Activated T-cell treated with anti-CD3 and anti-CD28 coated beads, Interleukin-2, amount 50 U/mL, for 24 hours (primary cell): ENCODE measurements at regions not wholly inside any gene's neighbourhood (a gene's known extent, or its start where the extent isn't known, plus 50 kb on each side); places are given as distances from the start of the nearest gene placed in this dataset.

Source experiments
- DNase-seq: peaks from one replicate; pipeline ENCODE4 v3.0.0-alpha.2; 2020
- H3K27ac Mint-ChIP-seq: 2 replicates; pipeline ENCODE4 v1.8.0; 2020; ENCODE audit warnings: mild to moderate bottlenecking, mixed read lengths
- H3K27me3 Mint-ChIP-seq: 2 replicates; pipeline ENCODE4 v1.8.0; 2020; ENCODE audit warnings: mixed read lengths
- H3K36me3 Mint-ChIP-seq: 2 replicates; pipeline ENCODE4 v1.8.0; 2020; ENCODE audit warnings: low read depth, mixed read lengths
- H3K4me1 Mint-ChIP-seq: 2 replicates; pipeline ENCODE4 v1.8.0; 2020; ENCODE audit warnings: low read depth, mixed read lengths
- H3K4me3 Mint-ChIP-seq: 2 replicates; pipeline ENCODE4 v1.8.0; 2020; ENCODE audit warnings: mild to moderate bottlenecking, moderate library complexity, mixed read lengths
- H3K9me3 Mint-ChIP-seq: 2 replicates; pipeline ENCODE4 v1.8.0; 2020; ENCODE audit warnings: mixed read lengths

- peaks cover 11% of the 10 kb centered on the region for H3K4me1 Mint-ChIP-seq
- H3K27me3 Mint-ChIP-seq: no peaks in the 10 kb centered on the region
- H3K27ac Mint-ChIP-seq: peak overlapping the region; percentile 87
- DNase-seq: no peak
- H3K4me3 Mint-ChIP-seq: no peak overlapping the region
- peaks cover 26% of the 10 kb centered on the region for H3K9me3 Mint-ChIP-seq
- peaks cover 99% of the 10 kb centered on the region for H3K36me3 Mint-ChIP-seq
Observed at GRCh38 chr7:130865408-130866236, 131.6 kb upstream of the KLF14 start.

GRCh38 chr7:130867039-130867438, 133.0 kb upstream of the KLF14 start:
- no peak for DNase-seq
- Mint-ChIP-seq H3K4me3 (no peak overlapping the region), H3K36me3 (peaks cover 99% of the 10 kb centered on the region), H3K4me1 (peaks cover 14% of the 10 kb centered on the region), H3K27ac (peak overlapping the region; percentile 87), H3K9me3 (peaks cover 15% of the 10 kb centered on the region), H3K27me3 (no peaks in the 10 kb centered on the region)

- Mint-ChIP-seq H3K27me3 (no peaks in the 10 kb centered on the region), H3K9me3 (peaks cover 11% of the 10 kb centered on the region), H3K36me3 (peaks cover 99% of the 10 kb centered on the region), H3K4me3 (no peak overlapping the region), H3K27ac (peak overlapping the region; percentile 87), H3K4me1 (peaks cover 18% of the 10 kb centered on the region)
- no peak for DNase-seq
Observed at GRCh38 chr7:130867581-130868136, 133.7 kb upstream of the KLF14 start.

- H3K27me3 Mint-ChIP-seq: no peaks in the 10 kb centered on the region
- peak overlapping the region; percentile 87 for H3K27ac Mint-ChIP-seq
- no peak for DNase-seq
- H3K9me3 Mint-ChIP-seq: peaks cover 9% of the 10 kb centered on the region
- H3K4me1 Mint-ChIP-seq: peaks cover 22% of the 10 kb centered on the region
- no peak overlapping the region for H3K4me3 Mint-ChIP-seq
- peaks cover 99% of the 10 kb centered on the region for H3K36me3 Mint-ChIP-seq
Observed at GRCh38 chr7:130868139-130868538, 134.1 kb upstream of the KLF14 start.

- Mint-ChIP-seq H3K36me3 (peaks cover 99% of the 10 kb centered on the region), H3K4me3 (no peak overlapping the region), H3K9me3 (no peaks in the 10 kb centered on the region), H3K4me1 (peaks cover 38% of the 10 kb centered on the region), H3K27ac (peak overlapping the region; percentile 88), H3K27me3 (no peaks in the 10 kb centered on the region)
- DNase-seq: no peak
Observed at GRCh38 chr7:130869918-130870317, 135.9 kb upstream of the KLF14 start.

GRCh38 chr7:130872341-130872740, 138.3 kb upstream of the KLF14 start:
- Mint-ChIP-seq H3K27me3 (no peaks in the 10 kb centered on the region), H3K4me3 (no peak overlapping the region), H3K36me3 (peaks cover 98% of the 10 kb centered on the region), H3K27ac (peak overlapping the region; percentile 86), H3K4me1 (peaks cover 51% of the 10 kb centered on the region), H3K9me3 (no peaks in the 10 kb centered on the region)
- DNase-seq: peak; percentile 65

GRCh38 chr7:130872756-130873448, 138.9 kb upstream of the KLF14 start:
- no peaks in the 10 kb centered on the region for H3K27me3 Mint-ChIP-seq
- peak; percentile 54 for DNase-seq
- H3K4me3 Mint-ChIP-seq: no peak overlapping the region
- H3K36me3 Mint-ChIP-seq: peaks cover 98% of the 10 kb centered on the region
- peak overlapping the region; percentile 86 for H3K27ac Mint-ChIP-seq
- peaks cover 55% of the 10 kb centered on the region for H3K4me1 Mint-ChIP-seq
- H3K9me3 Mint-ChIP-seq: no peaks in the 10 kb centered on the region

- Mint-ChIP-seq H3K27ac (peak overlapping the region; percentile 86), H3K9me3 (no peaks in the 10 kb centered on the region), H3K4me3 (no peak overlapping the region), H3K4me1 (peaks cover 59% of the 10 kb centered on the region), H3K36me3 (peaks cover 96% of the 10 kb centered on the region), H3K27me3 (no peaks in the 10 kb centered on the region)
- peak; percentile 47 for DNase-seq
Observed at GRCh38 chr7:130874071-130874915, 140.3 kb upstream of the KLF14 start.

GRCh38 chr7:130875265-130875741, 141.3 kb upstream of the KLF14 start:
- peaks cover 95% of the 10 kb centered on the region for H3K36me3 Mint-ChIP-seq

GRCh38 chr7:130875901-130876300, 141.9 kb upstream of the KLF14 start:
- H3K4me3 Mint-ChIP-seq: no peak overlapping the region
- peak overlapping the region; percentile 80 for H3K27ac Mint-ChIP-seq

More at GRCh38 chr7:130875265-130875741, 141.3 kb upstream of the KLF14 start:
- Mint-ChIP-seq H3K9me3 (no peaks in the 10 kb centered on the region), H3K4me1 (peaks cover 59% of the 10 kb centered on the region), H3K4me3 (peak overlapping the region; percentile 15), H3K27me3 (no peaks in the 10 kb centered on the region), H3K27ac (peak overlapping the region; percentile 86)
- peak; percentile 67 for DNase-seq

GRCh38 chr7:130877236-130877990, 143.4 kb upstream of the KLF14 start:
- no peak overlapping the region for H3K4me3 Mint-ChIP-seq
- H3K4me1 Mint-ChIP-seq: peaks cover 71% of the 10 kb centered on the region
- no peak for DNase-seq
- peak overlapping the region; percentile 72 for H3K27ac Mint-ChIP-seq
- H3K27me3 Mint-ChIP-seq: no peaks in the 10 kb centered on the region
- H3K36me3 Mint-ChIP-seq: peaks cover 95% of the 10 kb centered on the region
- no peaks in the 10 kb centered on the region for H3K9me3 Mint-ChIP-seq

More at GRCh38 chr7:130875901-130876300, 141.9 kb upstream of the KLF14 start:
- peaks cover 60% of the 10 kb centered on the region for H3K4me1 Mint-ChIP-seq
- H3K9me3 Mint-ChIP-seq: no peaks in the 10 kb centered on the region
- no peak for DNase-seq
- no peaks in the 10 kb centered on the region for H3K27me3 Mint-ChIP-seq
- H3K36me3 Mint-ChIP-seq: peaks cover 95% of the 10 kb centered on the region

- Mint-ChIP-seq H3K9me3 (no peaks in the 10 kb centered on the region), H3K27me3 (no peaks in the 10 kb centered on the region), H3K36me3 (peaks cover 95% of the 10 kb centered on the region), H3K4me3 (no peak overlapping the region), H3K4me1 (peaks cover 71% of the 10 kb centered on the region), H3K27ac (peak overlapping the region; percentile 72)
- no peak for DNase-seq
Observed at GRCh38 chr7:130877991-130878305, 143.9 kb upstream of the KLF14 start.

- Mint-ChIP-seq H3K36me3 (peaks cover 95% of the 10 kb centered on the region), H3K9me3 (no peaks in the 10 kb centered on the region), H3K27me3 (no peaks in the 10 kb centered on the region), H3K27ac (peak overlapping the region; percentile 73), H3K4me3 (no peak overlapping the region), H3K4me1 (peaks cover 68% of the 10 kb centered on the region)
- DNase-seq: no peak
Observed at GRCh38 chr7:130878785-130879184, 144.8 kb upstream of the KLF14 start.
